ENCODE measurements at regions not wholly inside any gene's neighbourhood (a gene's known extent, or its start where the extent isn't known, plus 50 kb on each side); places are given as distances from the start of the nearest gene placed in this dataset.

- ATAC-seq: no peak
These were observed 93.4 kb upstream of the EDNRB start for GRCh38 chr13:78012046-78012445.

More at GRCh38 chr13:78012046-78012445, 93.4 kb upstream of the EDNRB start:
- Histone ChIP-seq H3K4me2 (ENCODE audit: low read depth, low read length) (no peak overlapping the region), H3K27me3 (ENCODE audit: control insufficient read depth in 1 of 2, insufficient read depth in 2 of 2, low read length in 2 of 2) (no peaks in the 10 kb centered on the region), H4K20me1 (ENCODE audit: insufficient read depth, low read length) (no peaks in the 10 kb centered on the region), H3K79me2 (ENCODE audit: insufficient read depth, low read length) (no peaks in the 10 kb centered on the region), H3K9ac (ENCODE audit: insufficient read depth, low read depth, low read length) (no peak overlapping the region), H3K4me3 (replicated peaks in 1 of 3; ENCODE audit: insufficient read depth in 1 of 3, low read depth in 2 of 3, low read length in 3 of 3) (no peak overlapping the region), H3K27ac (ENCODE audit: extremely low read length, insufficient read depth, low read length) (no peak overlapping the region), H2AFZ (ENCODE audit: low read length) (no peak overlapping the region), H3K9me3 (ENCODE audit: low read length) (peaks cover 57% of the 10 kb centered on the region), H3K36me3 (replicated peaks in 1 of 2; ENCODE audit: control insufficient read depth in 1 of 2, insufficient read depth in 2 of 2, low read length in 2 of 2) (no peaks in the 10 kb centered on the region), H3K4me1 (ENCODE audit: insufficient read depth, low read length) (no peaks in the 10 kb centered on the region)
- ChIA-PET POLR2A (no interaction called here), CTCF (ENCODE audit: low intra/inter-chr PET ratio, low total read pairs) (no interaction called here)
- BruUV-seq (replicated peaks): no TSS peak
- intact Hi-C loops (cut with micrococcal nuclease; ENCODE audit: unreplicated experiment): no loop called here
- DNase-seq (ENCODE audit: low spot score): no peak
- in situ Hi-C loops (cut with HindIII; ENCODE audit: extremely low pct_ligation_motif_present, low pct_unique_long_range_greater_than_20kb): no loop called here
- WGBS (ENCODE audit: low lambda C conversion rate): 0% methylated on average over 2 of the region's 2 CpGs
- no peak for TF ChIP-seq HNF1B (CRISPR knock-in tag; IDR thresholded peaks at IDR 0.05)
- no peak for TF ChIP-seq ZNF556 (CRISPR knock-in tag; IDR thresholded peaks at IDR 0.05; ENCODE audit: borderline replicate concordance)
- no peak for TF ChIP-seq SP2 (CRISPR knock-in tag; IDR thresholded peaks at IDR 0.05)
- no peak for TF ChIP-seq KLF13 (CRISPR knock-in tag; IDR thresholded peaks at IDR 0.05)
- no peak for TF ChIP-seq ARID4A (CRISPR knock-in tag; IDR thresholded peaks at IDR 0.05; ENCODE audit: borderline replicate concordance)
- no peak for TF ChIP-seq GATAD2A (CRISPR knock-in tag; IDR thresholded peaks at IDR 0.05)
- TF ChIP-seq ZNF296 (CRISPR knock-in tag; conservative IDR thresholded peaks at IDR 0.05): no peak
- no peak for TF ChIP-seq MYNN (CRISPR knock-in tag; IDR thresholded peaks at IDR 0.05; ENCODE audit: low read depth)
- TF ChIP-seq ZNF552 (CRISPR knock-in tag; IDR thresholded peaks at IDR 0.05; ENCODE audit: borderline replicate concordance): no peak
- no peak for TF ChIP-seq ZNF275 (CRISPR knock-in tag; IDR thresholded peaks at IDR 0.05; ENCODE audit: borderline replicate concordance)
- FAIRE-seq: no peak

Measured in HepG2 (cell line).